DOHH2 (cell line): ENCODE measurements at regions not wholly inside any gene's neighbourhood (a gene's known extent, or its start where the extent isn't known, plus 50 kb on each side); places are given as distances from the start of the nearest gene placed in this dataset.

Experiments used
- H3F3A ChIP-seq: fragments of 200-600 bp; sonication (generic), shearing (Covaris generic); 2 replicates; pipeline ENCODE4 v1.6.0; 2016; ENCODE audit warnings: antibody characterized with exemption, mild to moderate bottlenecking; ENCODE audit not compliant: control insufficient read depth, insufficient read depth
- H3K27ac ChIP-seq: fragments of 200-600 bp; sonication (generic); 2 replicates; pipeline ENCODE4 v1.5.1; 2014; ENCODE audit warnings: low read depth, mild to moderate bottlenecking, low read length, moderate library complexity
- H3K27me3 ChIP-seq: fragments of 200-600 bp; sonication (generic); 2 replicates; pipeline ENCODE4 v1.6.1; 2014; ENCODE audit warnings: mild to moderate bottlenecking, low read length, mixed read lengths; ENCODE audit not compliant: control insufficient read depth
- H3K36me3 ChIP-seq: fragments of 200-600 bp; sonication (generic); 2 replicates; pipeline ENCODE4 v1.6.1; 2014; ENCODE audit warnings: mild to moderate bottlenecking, low read length, moderate library complexity, mixed read lengths; ENCODE audit not compliant: control insufficient read depth
- H3K4me1 ChIP-seq: fragments of 200-600 bp; sonication (generic); 2 replicates; pipeline ENCODE4 v1.6.1; 2014; ENCODE audit warnings: mild to moderate bottlenecking, low read length, mixed read lengths; ENCODE audit not compliant: control insufficient read depth
- H3K4me2 ChIP-seq: fragments of 200-600 bp; sonication (generic); 2 replicates; pipeline ENCODE4 v1.6.0; 2014; ENCODE audit warnings: mild to moderate bottlenecking, low read length, moderate library complexity
- H3K4me3 ChIP-seq: fragments of 200-600 bp; sonication (generic); 2 replicates; pipeline ENCODE4 v1.5.1; 2014; ENCODE audit warnings: mild to moderate bottlenecking, low read length, mixed read lengths
- H3K79me2 ChIP-seq: fragments of 200-600 bp; sonication (generic); 2 replicates; pipeline ENCODE4 v1.6.1; 2014; ENCODE audit warnings: mild to moderate bottlenecking, low read length, mixed read lengths; ENCODE audit not compliant: control insufficient read depth
- H3K9me2 ChIP-seq: fragments of 200-600 bp; sonication (generic); replicated peaks from 2 replicates; pipeline ENCODE4 v1.6.1; 2014; ENCODE audit warnings: mild to moderate bottlenecking, low read length, mixed read lengths; ENCODE audit not compliant: control insufficient read depth
- H3K9me3 ChIP-seq: fragments of 200-600 bp; sonication (generic); 2 replicates; pipeline ENCODE4 v1.6.1; 2014; ENCODE audit warnings: antibody characterized with exemption, low read length, mixed read lengths; ENCODE audit not compliant: control insufficient read depth, insufficient read depth
- H4K20me1 ChIP-seq: fragments of 200-600 bp; sonication (generic); 2 replicates; pipeline ENCODE4 v1.6.0; 2014; ENCODE audit warnings: low read depth, mild to moderate bottlenecking, antibody characterized with exemption, low read length, moderate library complexity; ENCODE audit not compliant: control insufficient read depth, insufficient read depth
- EZH2phosphoT487 ChIP-seq: fragments of 200-600 bp; sonication (generic); IDR thresholded peaks from 2 replicates; pipeline ENCODE4 v1.6.1; 2017; ENCODE audit warnings: borderline replicate concordance, mild to moderate bottlenecking, antibody characterized with exemption, low read length, moderate library complexity, mixed read lengths
- TF ChIP-seq, protein P1 (sequence below): fragments of 200-600 bp; sonication (generic); IDR thresholded peaks from one replicate; pipeline ENCODE4 v1.5.1; 2014; ENCODE audit warnings: antibody characterized with exemption, mild to moderate bottlenecking, low read depth, low read length; ENCODE audit not compliant: poor library complexity, severe bottlenecking

DNA sequence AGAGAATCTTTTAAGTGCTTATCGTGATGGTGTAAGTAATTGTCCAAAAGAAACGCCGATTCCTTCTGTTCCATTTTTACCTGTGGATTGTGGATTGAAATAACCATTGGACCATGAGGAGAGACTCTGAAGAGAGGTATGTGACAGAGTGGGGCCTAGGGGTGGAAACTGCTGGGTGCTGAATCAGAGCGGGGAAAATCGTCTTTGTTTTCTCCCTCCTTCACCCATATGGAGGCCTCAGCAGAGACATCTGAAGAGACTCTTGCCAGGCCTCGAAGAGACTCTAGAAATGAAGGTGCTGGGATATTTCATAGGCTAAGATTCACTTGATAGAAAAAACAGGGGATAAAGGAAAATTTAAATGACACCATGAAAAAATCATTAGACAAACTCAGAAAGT lies 1327.0 kb downstream of the BRINP3 start:
- Histone ChIP-seq H3K27ac (no peak overlapping the region), H3K79me2 (no peaks in the 10 kb centered on the region), H3K9me2 (no peaks in the 10 kb centered on the region), H4K20me1 (no peaks in the 10 kb centered on the region), H3F3A (no peaks in the 10 kb centered on the region), H3K4me2 (no peak overlapping the region), H3K4me1 (no peaks in the 10 kb centered on the region), H3K27me3 (no peaks in the 10 kb centered on the region), H3K36me3 (no peaks in the 10 kb centered on the region), H3K9me3 (no peaks in the 10 kb centered on the region), H3K4me3 (no peak overlapping the region)
- TF ChIP-seq, protein P1, sequence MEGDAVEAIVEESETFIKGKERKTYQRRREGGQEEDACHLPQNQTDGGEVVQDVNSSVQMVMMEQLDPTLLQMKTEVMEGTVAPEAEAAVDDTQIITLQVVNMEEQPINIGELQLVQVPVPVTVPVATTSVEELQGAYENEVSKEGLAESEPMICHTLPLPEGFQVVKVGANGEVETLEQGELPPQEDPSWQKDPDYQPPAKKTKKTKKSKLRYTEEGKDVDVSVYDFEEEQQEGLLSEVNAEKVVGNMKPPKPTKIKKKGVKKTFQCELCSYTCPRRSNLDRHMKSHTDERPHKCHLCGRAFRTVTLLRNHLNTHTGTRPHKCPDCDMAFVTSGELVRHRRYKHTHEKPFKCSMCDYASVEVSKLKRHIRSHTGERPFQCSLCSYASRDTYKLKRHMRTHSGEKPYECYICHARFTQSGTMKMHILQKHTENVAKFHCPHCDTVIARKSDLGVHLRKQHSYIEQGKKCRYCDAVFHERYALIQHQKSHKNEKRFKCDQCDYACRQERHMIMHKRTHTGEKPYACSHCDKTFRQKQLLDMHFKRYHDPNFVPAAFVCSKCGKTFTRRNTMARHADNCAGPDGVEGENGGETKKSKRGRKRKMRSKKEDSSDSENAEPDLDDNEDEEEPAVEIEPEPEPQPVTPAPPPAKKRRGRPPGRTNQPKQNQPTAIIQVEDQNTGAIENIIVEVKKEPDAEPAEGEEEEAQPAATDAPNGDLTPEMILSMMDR = no peak
- TF ChIP-seq EZH2phosphoT487 = no peak

DNA sequence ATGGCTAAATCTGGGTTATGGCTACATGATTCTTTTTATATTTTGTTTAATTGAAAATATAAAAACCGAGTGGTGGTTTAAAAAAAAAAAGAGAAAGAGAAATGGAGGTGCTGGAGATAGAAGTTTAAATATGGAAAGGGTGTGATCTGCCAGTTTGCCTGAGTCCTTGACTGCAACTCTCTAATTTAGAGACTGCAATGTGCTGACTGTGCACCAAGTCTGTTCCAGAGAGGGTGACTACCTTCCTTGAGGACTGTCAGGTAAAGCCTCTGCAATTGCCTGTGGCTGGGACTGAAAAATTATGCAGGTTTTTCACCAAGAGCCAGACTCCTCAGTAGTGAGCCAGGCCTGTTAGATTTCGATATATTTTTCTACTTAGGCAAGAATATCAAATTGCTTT lies 1326.3 kb downstream of the BRINP3 start:
- no peaks in the 10 kb centered on the region for H3F3A ChIP-seq
- no peaks in the 10 kb centered on the region for H3K36me3 ChIP-seq
- H4K20me1 ChIP-seq = no peaks in the 10 kb centered on the region
- H3K9me3 ChIP-seq = no peaks in the 10 kb centered on the region
- H3K79me2 ChIP-seq = no peaks in the 10 kb centered on the region
- TF ChIP-seq, protein P1 = no peak
- TF ChIP-seq EZH2phosphoT487 = no peak
- no peak overlapping the region for H3K27ac ChIP-seq
- H3K27me3 ChIP-seq = no peaks in the 10 kb centered on the region
- no peak overlapping the region for H3K4me2 ChIP-seq
- H3K4me1 ChIP-seq = no peaks in the 10 kb centered on the region
- H3K4me3 ChIP-seq = no peak overlapping the region
- H3K9me2 ChIP-seq = no peaks in the 10 kb centered on the region

DNA sequence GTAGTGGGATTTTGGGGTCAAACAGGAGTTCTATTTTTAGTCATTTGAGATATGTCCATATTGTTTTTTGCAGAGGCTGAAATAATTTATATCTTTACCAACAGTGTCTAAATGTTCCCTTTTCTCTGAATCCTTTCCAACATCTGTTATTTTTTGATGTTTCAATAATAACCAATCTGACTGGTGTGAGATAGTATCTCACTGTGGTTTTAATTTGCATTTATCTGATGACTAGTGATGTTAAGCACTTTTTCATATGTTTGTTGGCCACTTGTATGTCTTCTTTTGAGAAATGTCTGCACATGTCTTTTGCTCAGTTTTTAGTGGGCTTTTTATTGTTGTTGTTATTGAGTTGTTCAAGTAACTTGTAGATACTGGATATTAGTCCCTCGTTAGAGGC lies 1325.0 kb downstream of the BRINP3 start:
- H3K79me2 ChIP-seq = no peaks in the 10 kb centered on the region
- no peaks in the 10 kb centered on the region for H3K9me2 ChIP-seq
- no peak overlapping the region for H3K4me2 ChIP-seq
- H3K4me1 ChIP-seq = no peaks in the 10 kb centered on the region
- no peak overlapping the region for H3K27ac ChIP-seq
- H3K9me3 ChIP-seq = no peaks in the 10 kb centered on the region
- no peaks in the 10 kb centered on the region for H3F3A ChIP-seq
- no peaks in the 10 kb centered on the region for H3K36me3 ChIP-seq
- H3K4me3 ChIP-seq = no peak overlapping the region
- TF ChIP-seq, protein P1 = no peak
- TF ChIP-seq EZH2phosphoT487 = no peak
- H4K20me1 ChIP-seq = no peaks in the 10 kb centered on the region
- no peaks in the 10 kb centered on the region for H3K27me3 ChIP-seq

DNA sequence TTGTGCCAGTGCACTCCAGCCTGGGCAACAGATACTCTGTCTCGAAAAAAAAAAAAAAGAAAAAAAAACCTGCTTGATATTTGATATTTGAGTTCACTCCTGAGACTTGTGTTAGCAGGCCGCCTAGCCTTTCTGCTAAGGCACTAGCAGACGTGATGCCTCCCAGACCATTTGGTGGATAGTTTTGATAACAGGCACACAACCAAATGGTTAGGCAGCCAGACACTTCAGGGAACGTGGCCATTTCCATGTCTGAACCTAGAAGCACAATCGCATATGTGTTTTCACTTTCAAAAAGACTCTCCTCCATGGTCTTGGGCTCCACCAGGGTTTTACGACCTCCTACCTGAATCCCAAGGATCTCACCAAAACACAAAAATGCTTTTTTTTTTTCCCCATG lies 1319.5 kb downstream of the BRINP3 start:
- Histone ChIP-seq H3K79me2 (no peaks in the 10 kb centered on the region), H3K4me3 (no peak overlapping the region), H3K27ac (no peak overlapping the region), H3K36me3 (no peaks in the 10 kb centered on the region), H3K9me2 (no peaks in the 10 kb centered on the region), H4K20me1 (no peaks in the 10 kb centered on the region), H3F3A (no peaks in the 10 kb centered on the region), H3K27me3 (no peaks in the 10 kb centered on the region), H3K9me3 (no peaks in the 10 kb centered on the region), H3K4me1 (no peaks in the 10 kb centered on the region), H3K4me2 (no peak overlapping the region)
- no peak for TF ChIP-seq EZH2phosphoT487
- TF ChIP-seq, protein P1 = no peak
